Naive thymus-derived CD4-positive, alpha-beta T cell (primary cell): ENCODE measurements at regions not wholly inside any gene's neighbourhood (a gene's known extent, or its start where the extent isn't known, plus 50 kb on each side); places are given as distances from the start of the nearest gene placed in this dataset.

ENCODE experiments used
- ATAC-seq: fragments of 150-1000 bp; cut with Tn5 transposase; 2 replicates; pipeline ENCODE4 v1.10.0; 2021; ENCODE audit warnings: mild to moderate bottlenecking, moderate library complexity
- CTCF ChIA-PET: fragments of 350-600 bp; sonication (Branson Sonifier 250); formaldehyde crosslinking; loops from one replicate; lab custom pipeline; 2021; ENCODE audit warnings: antibody characterized with exemption; lab: Charles Lee
- POLR2A ChIA-PET: fragments of 350-600 bp; sonication (Branson Sonifier 250); formaldehyde crosslinking; loops from one replicate; lab custom pipeline; 2021; ENCODE audit warnings: antibody characterized with exemption, inconsistent platforms; lab: Charles Lee
- DNase-seq, 9 donors: peaks; one replicate each; pipeline versions ENCODE4 v3.0.0 to v3.0.0-alpha.2; 2020 to 2022; ENCODE audit warnings: mixed read lengths in 1 of 9
- H3K27ac ChIP-seq: one replicate; pipeline ENCODE4 v1.7.0; 2013; ENCODE audit warnings: mild to moderate bottlenecking, low read depth, low read length, moderate library complexity
- H3K27me3 ChIP-seq, 2 donors: one replicate each; pipeline ENCODE4 v1.7.0; 2013; ENCODE audit warnings: low read length in 2 of 2, mild to moderate bottlenecking in 2 of 2, moderate library complexity in 2 of 2; ENCODE audit not compliant: control insufficient read depth in 2 of 2, insufficient read depth in 2 of 2
- H3K36me3 ChIP-seq, 3 experiments: 1 replicate in 2 of 3; 2 replicates in 1 of 3; pipeline ENCODE4 v1.7.0; 2013; ENCODE audit warnings: low read length in 3 of 3, mild to moderate bottlenecking in 3 of 3, moderate library complexity in 1 of 3; ENCODE audit not compliant: insufficient read depth in 3 of 3, control insufficient read depth in 2 of 3
- H3K4me1 ChIP-seq, 2 donors: one replicate each; pipeline ENCODE4 v1.7.0; 2013; ENCODE audit warnings: low read length in 2 of 2, mild to moderate bottlenecking in 2 of 2, moderate library complexity in 1 of 2; ENCODE audit not compliant: control insufficient read depth in 2 of 2, insufficient read depth in 2 of 2
- H3K4me3 ChIP-seq: 2 replicates; pipeline ENCODE4 v1.7.0; 2013; ENCODE audit warnings: mild to moderate bottlenecking, low read length
- H3K9me3 ChIP-seq, 3 experiments: 1 replicate in 2 of 3; 2 replicates in 1 of 3; pipeline ENCODE4 v1.7.0; 2013; ENCODE audit warnings: low read length in 3 of 3; ENCODE audit not compliant: control insufficient read depth in 2 of 3
- H3K27ac Mint-ChIP-seq, 9 donors: one replicate each; pipeline ENCODE4 v1.8.0; 2020 to 2022; ENCODE audit warnings: mixed read lengths in 9 of 9, mild to moderate bottlenecking in 8 of 9, moderate library complexity in 5 of 9, inconsistent platforms in 2 of 9
- H3K27me3 Mint-ChIP-seq, 5 donors: one replicate each; pipeline ENCODE4 v1.8.0; 2021 to 2022; ENCODE audit warnings: mixed read lengths in 5 of 5, mild to moderate bottlenecking in 1 of 5
- H3K36me3 Mint-ChIP-seq, 5 donors: one replicate each; pipeline ENCODE4 v1.8.0; 2020 to 2022; ENCODE audit warnings: mixed read lengths in 5 of 5, mild to moderate bottlenecking in 3 of 5, inconsistent platforms in 1 of 5
- H3K4me1 Mint-ChIP-seq, 7 donors: one replicate each; pipeline ENCODE4 v1.8.0; 2020 to 2022; ENCODE audit warnings: mixed read lengths in 7 of 7, mild to moderate bottlenecking in 3 of 7, inconsistent platforms in 1 of 7
- H3K4me3 Mint-ChIP-seq, 10 donors: one replicate each; pipeline ENCODE4 v1.8.0; 2020 to 2022; ENCODE audit warnings: mild to moderate bottlenecking in 10 of 10, mixed read lengths in 10 of 10, moderate library complexity in 6 of 10, inconsistent platforms in 2 of 10
- H3K9me3 Mint-ChIP-seq, 11 donors: one replicate each; pipeline ENCODE4 v1.8.0; 2020 to 2022; ENCODE audit warnings: mixed read lengths in 11 of 11, mild to moderate bottlenecking in 4 of 11, inconsistent platforms in 1 of 11, moderate library complexity in 1 of 11
- intact Hi-C, 2 donors: fragments of 100-400 bp; cut with micrococcal nuclease; formaldehyde crosslinking; loops; one replicate each; pipeline ENCODE4 v1.15.1; 2023

GRCh38 chr3:166457382-166457781 is 620.2 kb upstream of the BCHE start:
- no peak overlapping the region for H3K27ac Mint-ChIP-seq
- no peak overlapping the region for H3K4me3 ChIP-seq
- POLR2A ChIA-PET, result interaction anchor here (0.6 kb wide), 1 partner anchor 63 kb away, joined by 3 read pairs; no protein-coding TSS in a partner anchor
- peaks cover 0 to 35% (median 7%) of the 10 kb centered on the region in 11 donors for H3K9me3 Mint-ChIP-seq
- no peak overlapping the region for H3K4me3 Mint-ChIP-seq
- no peak overlapping the region for H3K27ac ChIP-seq
- H3K36me3 ChIP-seq, result no peaks in the 10 kb centered on the region
- H3K4me1 Mint-ChIP-seq, result no peaks in the 10 kb centered on the region
- H3K4me1 ChIP-seq, result no peaks in the 10 kb centered on the region
- intact Hi-C loops, result no loop called here
- H3K9me3 ChIP-seq, result no peaks in the 10 kb centered on the region
- DNase-seq (no peak), ATAC-seq (no peak)
- H3K27me3 Mint-ChIP-seq, result no peaks in the 10 kb centered on the region
- no peaks in the 10 kb centered on the region for H3K27me3 ChIP-seq
- no peaks in the 10 kb centered on the region for H3K36me3 Mint-ChIP-seq
- CTCF ChIA-PET, result no interaction called here

GRCh38 chr3:166456286-166456685 is 619.1 kb upstream of the BCHE start:
- no peak overlapping the region for H3K4me3 Mint-ChIP-seq
- H3K27me3 Mint-ChIP-seq, result no peaks in the 10 kb centered on the region
- Histone ChIP-seq H3K9me3 (no peaks in the 10 kb centered on the region), H3K36me3 (no peaks in the 10 kb centered on the region), H3K4me1 (no peaks in the 10 kb centered on the region), H3K27me3 (no peaks in the 10 kb centered on the region), H3K4me3 (no peak overlapping the region), H3K27ac (no peak overlapping the region)
- H3K4me1 Mint-ChIP-seq, result no peaks in the 10 kb centered on the region
- H3K36me3 Mint-ChIP-seq, result no peaks in the 10 kb centered on the region
- no peak overlapping the region for H3K27ac Mint-ChIP-seq
- intact Hi-C loops, result no loop called here
- ChIA-PET CTCF (no interaction called here), POLR2A (no interaction called here)
- ATAC-seq (no peak), DNase-seq (no peak)
- H3K9me3 Mint-ChIP-seq, result peaks cover 0 to 40% (median 6%) of the 10 kb centered on the region in 11 donors

- Mint-ChIP-seq H3K36me3 (no peaks in the 10 kb centered on the region), H3K27me3 (no peaks in the 10 kb centered on the region), H3K4me3 (no peak overlapping the region), H3K9me3 (peaks cover 0 to 40% (median 5%) of the 10 kb centered on the region in 11 donors), H3K4me1 (no peaks in the 10 kb centered on the region), H3K27ac (no peak overlapping the region)
- DNase-seq, result no peak
- ChIA-PET CTCF (no interaction called here), POLR2A (no interaction called here)
- H3K36me3 ChIP-seq, result no peaks in the 10 kb centered on the region
- intact Hi-C loops, result no loop called here
- no peak overlapping the region for H3K4me3 ChIP-seq
- H3K9me3 ChIP-seq, result no peaks in the 10 kb centered on the region
- ATAC-seq, result no peak
- H3K4me1 ChIP-seq, result no peaks in the 10 kb centered on the region
- no peak overlapping the region for H3K27ac ChIP-seq
- H3K27me3 ChIP-seq, result no peaks in the 10 kb centered on the region
Observed at GRCh38 chr3:166455744-166456143, 618.5 kb upstream of the BCHE start.

- Histone ChIP-seq H3K27ac (no peak overlapping the region), H3K27me3 (no peaks in the 10 kb centered on the region), H3K9me3 (no peaks in the 10 kb centered on the region), H3K4me1 (no peaks in the 10 kb centered on the region), H3K4me3 (no peak overlapping the region), H3K36me3 (no peaks in the 10 kb centered on the region)
- POLR2A ChIA-PET, result no interaction called here
- H3K4me3 Mint-ChIP-seq, result no peak overlapping the region
- intact Hi-C loops, result no loop called here
- no peak for ATAC-seq
- H3K27me3 Mint-ChIP-seq, result no peaks in the 10 kb centered on the region
- peaks cover 0 to 31% (median 5%) of the 10 kb centered on the region in 11 donors for H3K9me3 Mint-ChIP-seq
- CTCF ChIA-PET, result no interaction called here
- DNase-seq, result no peak
- no peak overlapping the region for H3K27ac Mint-ChIP-seq
- no peaks in the 10 kb centered on the region for H3K4me1 Mint-ChIP-seq
- H3K36me3 Mint-ChIP-seq, result no peaks in the 10 kb centered on the region
Observed at GRCh38 chr3:166453478-166453877, 616.3 kb upstream of the BCHE start.

GRCh38 chr3:166451997-166452396 is 614.8 kb upstream of the BCHE start:
- Mint-ChIP-seq H3K4me3 (no peak overlapping the region), H3K4me1 (no peaks in the 10 kb centered on the region), H3K27ac (no peak overlapping the region), H3K27me3 (no peaks in the 10 kb centered on the region), H3K9me3 (peaks cover 0 to 19% (median 2%) of the 10 kb centered on the region in 11 donors), H3K36me3 (no peaks in the 10 kb centered on the region)
- no peak overlapping the region for H3K27ac ChIP-seq
- DNase-seq (no peak), ATAC-seq (no peak)
- H3K36me3 ChIP-seq, result no peaks in the 10 kb centered on the region
- no peaks in the 10 kb centered on the region for H3K4me1 ChIP-seq
- H3K9me3 ChIP-seq, result no peaks in the 10 kb centered on the region
- POLR2A ChIA-PET, result no interaction called here
- CTCF ChIA-PET, result no interaction called here
- H3K4me3 ChIP-seq, result no peak overlapping the region
- intact Hi-C loops, result no loop called here
- H3K27me3 ChIP-seq, result no peaks in the 10 kb centered on the region

GRCh38 chr3:166447513-166447912 is 610.3 kb upstream of the BCHE start:
- H3K36me3 Mint-ChIP-seq, result no peaks in the 10 kb centered on the region
- POLR2A ChIA-PET, result no interaction called here
- no peaks in the 10 kb centered on the region for H3K4me1 ChIP-seq
- H3K27me3 ChIP-seq, result no peaks in the 10 kb centered on the region
- intact Hi-C loops, result no loop called here
- no peaks in the 10 kb centered on the region for H3K4me1 Mint-ChIP-seq
- no peak overlapping the region for H3K27ac ChIP-seq
- no peaks in the 10 kb centered on the region for H3K36me3 ChIP-seq
- no peak overlapping the region for H3K4me3 Mint-ChIP-seq
- peaks cover 0 to 15% (median 4%) of the 10 kb centered on the region in 11 donors for H3K9me3 Mint-ChIP-seq
- CTCF ChIA-PET, result no interaction called here
- DNase-seq, result no peak
- no peaks in the 10 kb centered on the region for H3K9me3 ChIP-seq
- H3K27ac Mint-ChIP-seq, result no peak overlapping the region
- no peak for ATAC-seq
- H3K27me3 Mint-ChIP-seq, result no peaks in the 10 kb centered on the region
- no peak overlapping the region for H3K4me3 ChIP-seq

- no peaks in the 10 kb centered on the region for H3K36me3 Mint-ChIP-seq
- no peak for DNase-seq
- intact Hi-C loops, result no loop called here
Observed at GRCh38 chr3:166446986-166447385, 609.8 kb upstream of the BCHE start.

More at GRCh38 chr3:166446986-166447385, 609.8 kb upstream of the BCHE start:
- H3K27me3 Mint-ChIP-seq, result no peaks in the 10 kb centered on the region
- no peaks in the 10 kb centered on the region for H3K27me3 ChIP-seq
- no peak overlapping the region for H3K27ac Mint-ChIP-seq
- ChIA-PET CTCF (no interaction called here), POLR2A (no interaction called here)
- H3K4me3 Mint-ChIP-seq, result no peak overlapping the region
- H3K4me1 Mint-ChIP-seq, result no peaks in the 10 kb centered on the region
- no peak for ATAC-seq
- H3K4me1 ChIP-seq, result no peaks in the 10 kb centered on the region
- H3K9me3 Mint-ChIP-seq, result peaks cover 0 to 20% (median 4%) of the 10 kb centered on the region in 11 donors
- H3K9me3 ChIP-seq, result no peaks in the 10 kb centered on the region
- H3K4me3 ChIP-seq, result no peak overlapping the region
- no peak overlapping the region for H3K27ac ChIP-seq
- no peaks in the 10 kb centered on the region for H3K36me3 ChIP-seq
